BJ (cell line): ENCODE measurements at regions not wholly inside any gene's neighbourhood (a gene's known extent, or its start where the extent isn't known, plus 50 kb on each side); places are given as distances from the start of the nearest gene placed in this dataset.
"Not testable (repeated sequence)": the region's sequence is repeated elsewhere in the genome, so short reads cannot be mapped to it uniquely, and the experiment has no call there.

Experiments used
- CTCF ChIA-PET: fragments of 350-600 bp; formaldehyde crosslinking; extraction: SDS; loops from one replicate; lab custom pipeline; 2021; ENCODE audit warnings: antibody characterized with exemption, inconsistent platforms; lab: Yijun Ruan, JAX
- POLR2A ChIA-PET: fragments of 300-600 bp; sonication (Branson Sonifier 250); formaldehyde crosslinking; extraction: SDS; loops from one replicate; lab custom pipeline; 2021; ENCODE audit warnings: antibody characterized with exemption; lab: Charles Lee
- DNase-seq: peaks from one replicate; pipeline ENCODE4 v3.0.0-alpha.2; 2011; ENCODE audit warnings: low read depth
- H3K27me3 ChIP-seq: 2 replicates; pipeline ENCODE4 v1.6.0; 2011; ENCODE audit warnings: low read length; ENCODE audit not compliant: control insufficient read depth, insufficient read depth
- H3K36me3 ChIP-seq: 2 replicates; pipeline ENCODE4 v1.5.1; 2011; ENCODE audit warnings: low read length; ENCODE audit not compliant: control insufficient read depth, insufficient read depth
- H3K4me3 ChIP-seq: 2 replicates; pipeline ENCODE4 v1.5.1; 2011; ENCODE audit warnings: low read depth, mild to moderate bottlenecking, control low read depth, low read length
- TF ChIP-seq, protein P1 (sequence below): IDR thresholded peaks from 2 replicates; pipeline ENCODE4 v1.5.1; 2011; ENCODE audit warnings: low read depth, mild to moderate bottlenecking, control low read depth, inconsistent platforms, low read length, moderate library complexity; ENCODE audit not compliant: insufficient read depth

DNA sequence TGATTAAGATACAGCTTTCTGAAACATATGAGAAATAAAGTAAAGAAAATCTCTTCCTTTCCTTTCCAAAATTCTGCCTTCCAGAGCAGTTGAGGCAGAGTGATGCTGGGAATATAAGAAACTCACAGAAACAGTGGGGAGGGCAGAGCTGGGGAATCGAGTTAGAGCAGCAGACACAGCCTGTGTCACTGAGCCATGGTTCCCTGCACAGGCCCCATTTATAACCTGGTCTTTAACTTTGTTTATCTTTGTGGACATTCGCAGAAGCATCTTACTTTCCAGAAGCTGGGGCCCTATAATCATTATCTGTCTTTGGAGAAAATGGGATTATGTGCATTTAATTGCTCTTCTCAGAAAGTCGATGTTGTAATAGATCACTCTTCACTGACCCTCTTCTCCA, 349.1 kb downstream of the SETD4 start:
- CTCF ChIA-PET = interaction anchor here (1.1 kb wide), 1 partner anchor 9 kb away, joined by 3 read pairs; no protein-coding TSS in a partner anchor
- TF ChIP-seq, protein P1, sequence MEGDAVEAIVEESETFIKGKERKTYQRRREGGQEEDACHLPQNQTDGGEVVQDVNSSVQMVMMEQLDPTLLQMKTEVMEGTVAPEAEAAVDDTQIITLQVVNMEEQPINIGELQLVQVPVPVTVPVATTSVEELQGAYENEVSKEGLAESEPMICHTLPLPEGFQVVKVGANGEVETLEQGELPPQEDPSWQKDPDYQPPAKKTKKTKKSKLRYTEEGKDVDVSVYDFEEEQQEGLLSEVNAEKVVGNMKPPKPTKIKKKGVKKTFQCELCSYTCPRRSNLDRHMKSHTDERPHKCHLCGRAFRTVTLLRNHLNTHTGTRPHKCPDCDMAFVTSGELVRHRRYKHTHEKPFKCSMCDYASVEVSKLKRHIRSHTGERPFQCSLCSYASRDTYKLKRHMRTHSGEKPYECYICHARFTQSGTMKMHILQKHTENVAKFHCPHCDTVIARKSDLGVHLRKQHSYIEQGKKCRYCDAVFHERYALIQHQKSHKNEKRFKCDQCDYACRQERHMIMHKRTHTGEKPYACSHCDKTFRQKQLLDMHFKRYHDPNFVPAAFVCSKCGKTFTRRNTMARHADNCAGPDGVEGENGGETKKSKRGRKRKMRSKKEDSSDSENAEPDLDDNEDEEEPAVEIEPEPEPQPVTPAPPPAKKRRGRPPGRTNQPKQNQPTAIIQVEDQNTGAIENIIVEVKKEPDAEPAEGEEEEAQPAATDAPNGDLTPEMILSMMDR = no peak
- POLR2A ChIA-PET = no interaction called here

DNA sequence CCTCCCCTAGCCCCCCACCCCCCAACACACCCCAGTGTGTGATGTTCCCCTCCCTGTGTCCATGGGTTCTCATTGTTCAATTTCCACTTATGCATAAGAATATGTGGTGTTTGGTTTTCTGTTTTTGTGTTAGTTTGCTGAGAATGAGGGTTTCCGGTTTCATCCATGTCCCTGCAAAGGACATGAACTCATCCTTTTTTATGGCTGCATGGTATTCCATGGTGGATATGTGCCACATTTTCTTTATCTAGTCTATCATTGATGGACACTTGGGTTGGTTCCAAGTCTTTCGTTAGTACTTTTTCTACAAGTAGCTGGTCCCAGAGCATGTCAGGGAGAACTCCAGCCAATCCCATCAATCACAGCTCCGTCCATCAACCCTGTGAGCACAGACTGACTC, 350.3 kb downstream of the SETD4 start:
- H3K27me3 ChIP-seq, POLR2A ChIA-PET, H3K4me3 ChIP-seq, H3K36me3 ChIP-seq, DNase-seq: not testable (repeated sequence)
- CTCF ChIA-PET = interaction anchor here (1.1 kb wide), 1 partner anchor 10 kb away, joined by 3 read pairs; no protein-coding TSS in a partner anchor

More for the DNA sequence above, 349.1 kb downstream of the SETD4 start:
- H3K4me3 ChIP-seq = no peak overlapping the region
- H3K27me3 ChIP-seq = no peaks in the 10 kb centered on the region; the same call in 1 of the 2 replicates
- no peak for DNase-seq
- no peaks in the 10 kb centered on the region for H3K36me3 ChIP-seq

DNA sequence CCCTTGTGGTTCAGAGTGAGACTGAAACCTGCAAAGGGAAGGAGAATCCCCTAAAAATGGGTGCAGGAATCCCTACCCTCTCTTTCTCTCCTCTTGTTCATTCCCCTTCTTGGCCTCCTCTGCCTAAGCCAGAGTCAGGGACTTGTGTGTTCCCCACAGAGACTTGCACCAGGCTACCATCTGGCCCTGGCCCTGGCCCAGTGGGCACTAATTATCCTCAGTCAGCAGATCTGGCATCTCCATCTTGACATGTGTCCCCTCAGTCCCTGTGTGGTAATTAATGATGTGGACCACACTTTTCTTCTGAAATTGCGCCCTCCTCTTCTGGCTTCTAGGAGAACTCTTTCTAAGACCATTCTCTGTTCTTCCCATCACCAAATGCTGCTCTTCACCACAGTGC, 354.4 kb downstream of the SETD4 start:
- ChIA-PET CTCF (interaction anchor here (0.8 to 1.3 kb wide), 3 partner anchors 10 to 44 kb away, joined by 3 read pairs; no protein-coding TSS in a partner anchor), POLR2A (no interaction called here)
- no peaks in the 10 kb centered on the region for H3K36me3 ChIP-seq
- DNase-seq = no peak
- no peaks in the 10 kb centered on the region; the same call in 1 of the 2 replicates for H3K27me3 ChIP-seq
- TF ChIP-seq, protein P1 = no peak
- no peak overlapping the region for H3K4me3 ChIP-seq

DNA sequence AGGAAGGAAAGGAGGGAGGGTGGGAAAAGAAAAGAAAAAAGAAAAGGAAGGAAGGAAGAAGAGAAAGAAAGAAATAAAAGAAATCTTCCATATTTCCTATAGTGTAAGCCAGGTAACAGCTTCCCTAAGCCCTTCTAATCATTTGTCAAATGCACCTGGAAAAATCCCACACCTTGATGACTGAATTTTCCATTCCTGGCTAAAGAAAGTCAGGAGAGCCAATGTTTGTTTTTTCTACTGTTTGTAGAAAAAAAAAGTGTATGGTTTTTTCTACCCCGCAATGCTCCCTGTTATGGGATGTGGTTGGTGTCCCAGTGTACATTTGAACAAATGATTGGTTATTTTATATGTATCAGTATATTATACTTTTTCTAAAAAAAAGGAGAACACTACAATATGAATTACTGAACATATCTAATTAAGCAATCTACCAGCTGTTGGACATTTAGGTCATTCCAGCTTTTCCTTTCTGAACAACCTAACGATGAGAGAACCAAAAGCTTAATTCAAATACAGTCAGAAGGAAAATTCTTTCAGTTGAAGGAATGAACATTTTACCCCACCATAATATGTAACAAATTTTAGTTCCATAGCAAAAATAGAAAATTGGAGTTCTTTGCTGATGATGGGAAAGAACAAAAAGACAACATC, 355.0 kb downstream of the SETD4 start:
- POLR2A ChIA-PET = no interaction called here
- DNase-seq = no peak
- CTCF ChIA-PET = interaction anchor here (1.3 kb wide), 1 partner anchor 10 kb away, joined by 3 read pairs; no protein-coding TSS in a partner anchor
- TF ChIP-seq, protein P1 = no peak
- no peaks in the 10 kb centered on the region for H3K36me3 ChIP-seq
- no peaks in the 10 kb centered on the region; the same call in 1 of the 2 replicates for H3K27me3 ChIP-seq
- H3K4me3 ChIP-seq = no peak overlapping the region

DNA sequence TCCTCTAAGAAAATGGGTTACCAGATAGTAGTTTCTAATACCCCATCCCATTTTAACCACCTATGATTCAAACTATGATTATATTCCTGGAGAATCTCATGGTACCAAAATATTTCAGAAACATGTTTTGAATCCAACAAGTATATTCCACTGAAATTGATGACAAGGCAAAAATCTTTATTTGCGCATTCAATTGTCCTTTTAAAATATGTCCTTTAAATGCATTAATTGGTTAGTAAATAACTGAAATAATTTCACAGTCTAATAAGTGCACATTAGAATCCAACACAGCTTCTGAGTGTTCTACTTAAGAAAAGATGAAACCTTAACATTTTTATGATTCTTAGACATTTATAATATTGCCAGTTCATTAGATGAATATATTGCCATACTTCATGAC, 356.6 kb downstream of the SETD4 start:
- Histone ChIP-seq H3K4me3 (no peak overlapping the region), H3K36me3 (no peaks in the 10 kb centered on the region), H3K27me3 (no peaks in the 10 kb centered on the region; the same call in 1 of the 2 replicates)
- CTCF ChIA-PET = interaction anchor here (0.8 kb wide), 1 partner anchor 10 kb away, joined by 3 read pairs; no protein-coding TSS in a partner anchor
- POLR2A ChIA-PET = no interaction called here
- DNase-seq = no peak
- TF ChIP-seq, protein P1 = no peak
